ENCODE measurements at regions not wholly inside any gene's neighbourhood (a gene's known extent, or its start where the extent isn't known, plus 50 kb on each side); places are given as distances from the start of the nearest gene placed in this dataset.
A peak's percentile ranks its signal among the peaks of the same experiment; 100 is the strongest.

GRCh38 chr5:125657936-125658335 lies 765.3 kb upstream of the GRAMD2B start:
- WGBS, 4 donors = 84 to 87% (median 86%) methylated on average over 2 of the region's 2 CpGs
- Histone ChIP-seq H3K4me1 (peaks cover 0 to 12% (median 2%) of the 10 kb centered on the region in 12 donors), H3K4me3 (no peak overlapping the region), H3K27ac (no peak overlapping the region), H3K9me3 (no peaks in the 10 kb centered on the region), H3K36me3 (no peaks in the 10 kb centered on the region), H3K27me3 (no peaks in the 10 kb centered on the region)
- intact Hi-C loops (cut with DNase I) = no loop called here
- DNase-seq (no peak), ATAC-seq (no peak)
- TF ChIP-seq CTCF (IDR thresholded peaks at IDR 0.05) = no peak
- no peak for TF ChIP-seq POLR2A (IDR thresholded peaks at IDR 0.05)

GRCh38 chr5:125659316-125660023 lies 763.7 kb upstream of the GRAMD2B start:
- Histone ChIP-seq H3K4me3 (no peak overlapping the region), H3K27me3 (no peaks in the 10 kb centered on the region), H3K9me3 (no peaks in the 10 kb centered on the region), H3K27ac (no peak overlapping the region), H3K4me1 (peaks cover 0 to 12% (median 2%) of the 10 kb centered on the region in 12 donors), H3K36me3 (no peaks in the 10 kb centered on the region)
- 36 to 50% (median 39%) methylated on average over 2 of the region's 2 CpGs for WGBS, 4 donors
- DNase-seq = no peak
- peak; percentile 32 to 59 (median 46) for ATAC-seq
- TF ChIP-seq POLR2A (IDR thresholded peaks at IDR 0.05) (no peak), CTCF (IDR thresholded peaks at IDR 0.05) (no peak)
- intact Hi-C loops (cut with DNase I) = no loop called here

GRCh38 chr5:125660231-125660895 lies 762.8 kb upstream of the GRAMD2B start:
- H3K4me1 ChIP-seq = peaks cover 0 to 12% (median 2%) of the 10 kb centered on the region in 12 donors
- H3K4me3 ChIP-seq = no peak overlapping the region
- 79 to 94% (median 91%) methylated on average over 1 of the region's 1 CpG for WGBS, 4 donors
- H3K27me3 ChIP-seq = no peaks in the 10 kb centered on the region
- no peaks in the 10 kb centered on the region for H3K36me3 ChIP-seq
- H3K27ac ChIP-seq = no peak overlapping the region
- no peak for TF ChIP-seq CTCF (IDR thresholded peaks at IDR 0.05)
- TF ChIP-seq POLR2A (IDR thresholded peaks at IDR 0.05) = no peak
- ATAC-seq = no peak
- intact Hi-C loops (cut with DNase I) = no loop called here
- no peak for DNase-seq
- no peaks in the 10 kb centered on the region for H3K9me3 ChIP-seq

GRCh38 chr5:125661584-125661983 lies 761.6 kb upstream of the GRAMD2B start:
- no peaks in the 10 kb centered on the region for H3K27me3 ChIP-seq
- no peak overlapping the region for H3K27ac ChIP-seq

More at GRCh38 chr5:125661584-125661983, 761.6 kb upstream of the GRAMD2B start:
- intact Hi-C loops (cut with DNase I) = no loop called here
- no peak for DNase-seq
- TF ChIP-seq POLR2A (IDR thresholded peaks at IDR 0.05) (no peak), CTCF (IDR thresholded peaks at IDR 0.05) (no peak)
- ATAC-seq = no peak
- no peak overlapping the region for H3K4me3 ChIP-seq
- WGBS, 4 donors = 93 to 98% (median 96%) methylated on average over 1 of the region's 1 CpG
- no peaks in the 10 kb centered on the region for H3K36me3 ChIP-seq
- H3K4me1 ChIP-seq = peaks cover 0 to 12% (median 2%) of the 10 kb centered on the region in 12 donors
- no peaks in the 10 kb centered on the region for H3K9me3 ChIP-seq
